ENCODE measurements at regions not wholly inside any gene's neighbourhood (a gene's known extent, or its start where the extent isn't known, plus 50 kb on each side); places are given as distances from the start of the nearest gene placed in this dataset.
"Not testable (repeated sequence)": the region's sequence is repeated elsewhere in the genome, so short reads cannot be mapped to it uniquely, and the experiment has no call there.

GRCh38 chr14:35214402-35214801, 77.8 kb upstream of the PSMA6 start:
- H3K27ac Mint-ChIP-seq; H3K4me3 Mint-ChIP-seq; H3K9me3 Mint-ChIP-seq; H3K27me3 Mint-ChIP-seq (ENCODE audit: low read depth): not testable (repeated sequence)
- peaks cover 30% of the 10 kb centered on the region for H3K4me1 Mint-ChIP-seq (ENCODE audit: low read depth)
- H3K36me3 Mint-ChIP-seq (ENCODE audit: low read depth), result peaks cover 23% of the 10 kb centered on the region

- Mint-ChIP-seq H3K4me3 (no peak overlapping the region), H3K4me1 (ENCODE audit: low read depth) (peaks cover 29% of the 10 kb centered on the region), H3K27me3 (ENCODE audit: low read depth) (no peaks in the 10 kb centered on the region), H3K27ac (peak overlapping the region; percentile 43), H3K9me3 (no peaks in the 10 kb centered on the region), H3K36me3 (ENCODE audit: low read depth) (peaks cover 26% of the 10 kb centered on the region)
These were observed 76.9 kb upstream of the PSMA6 start for GRCh38 chr14:35215110-35215813.

- Mint-ChIP-seq H3K36me3 (ENCODE audit: low read depth) (peaks cover 30% of the 10 kb centered on the region), H3K4me1 (ENCODE audit: low read depth) (peaks cover 37% of the 10 kb centered on the region)
- not testable (repeated sequence) for H3K4me3 Mint-ChIP-seq; H3K9me3 Mint-ChIP-seq; H3K27ac Mint-ChIP-seq; H3K27me3 Mint-ChIP-seq (ENCODE audit: low read depth)
These were observed 74.0 kb upstream of the PSMA6 start for GRCh38 chr14:35218176-35218575.

GRCh38 chr14:35218963-35219362, 73.2 kb upstream of the PSMA6 start:
- no peaks in the 10 kb centered on the region for H3K9me3 Mint-ChIP-seq

GRCh38 chr14:35220027-35220676, 72.0 kb upstream of the PSMA6 start:
- peaks cover 25% of the 10 kb centered on the region for H3K4me1 Mint-ChIP-seq (ENCODE audit: low read depth)
- H3K9me3 Mint-ChIP-seq, result no peaks in the 10 kb centered on the region
- H3K27ac Mint-ChIP-seq, result no peak overlapping the region
- H3K27me3 Mint-ChIP-seq (ENCODE audit: low read depth), result no peaks in the 10 kb centered on the region
- no peak overlapping the region for H3K4me3 Mint-ChIP-seq
- H3K36me3 Mint-ChIP-seq (ENCODE audit: low read depth), result peaks cover 22% of the 10 kb centered on the region

More at GRCh38 chr14:35218963-35219362, 73.2 kb upstream of the PSMA6 start:
- Mint-ChIP-seq H3K27me3 (ENCODE audit: low read depth) (no peaks in the 10 kb centered on the region), H3K36me3 (ENCODE audit: low read depth) (peaks cover 25% of the 10 kb centered on the region), H3K4me1 (ENCODE audit: low read depth) (peaks cover 33% of the 10 kb centered on the region), H3K4me3 (no peak overlapping the region), H3K27ac (no peak overlapping the region)

- Mint-ChIP-seq H3K36me3 (ENCODE audit: low read depth) (peaks cover 21% of the 10 kb centered on the region), H3K27ac (no peak overlapping the region), H3K27me3 (ENCODE audit: low read depth) (no peaks in the 10 kb centered on the region), H3K9me3 (no peaks in the 10 kb centered on the region), H3K4me1 (ENCODE audit: low read depth) (peaks cover 23% of the 10 kb centered on the region), H3K4me3 (no peak overlapping the region)
These were observed 71.3 kb upstream of the PSMA6 start for GRCh38 chr14:35220920-35221319.

- H3K36me3 Mint-ChIP-seq (ENCODE audit: low read depth), result peaks cover 23% of the 10 kb centered on the region
- H3K4me3 Mint-ChIP-seq, result no peak overlapping the region
- peaks cover 23% of the 10 kb centered on the region for H3K4me1 Mint-ChIP-seq (ENCODE audit: low read depth)
- no peaks in the 10 kb centered on the region for H3K27me3 Mint-ChIP-seq (ENCODE audit: low read depth)
- H3K27ac Mint-ChIP-seq, result no peak overlapping the region
- no peaks in the 10 kb centered on the region for H3K9me3 Mint-ChIP-seq
These were observed 70.7 kb upstream of the PSMA6 start for GRCh38 chr14:35221462-35221861.

GRCh38 chr14:35222324-35222723, 69.9 kb upstream of the PSMA6 start:
- peaks cover 23% of the 10 kb centered on the region for H3K4me1 Mint-ChIP-seq (ENCODE audit: low read depth)
- H3K36me3 Mint-ChIP-seq (ENCODE audit: low read depth), result peaks cover 23% of the 10 kb centered on the region
- no peaks in the 10 kb centered on the region for H3K9me3 Mint-ChIP-seq
- H3K4me3 Mint-ChIP-seq, result no peak overlapping the region
- no peaks in the 10 kb centered on the region for H3K27me3 Mint-ChIP-seq (ENCODE audit: low read depth)
- H3K27ac Mint-ChIP-seq, result no peak overlapping the region

GRCh38 chr14:35222872-35223466, 69.2 kb upstream of the PSMA6 start:
- H3K4me3 Mint-ChIP-seq, result no peak overlapping the region
- peaks cover 19% of the 10 kb centered on the region for H3K36me3 Mint-ChIP-seq (ENCODE audit: low read depth)
- H3K9me3 Mint-ChIP-seq, result no peaks in the 10 kb centered on the region
- H3K27me3 Mint-ChIP-seq (ENCODE audit: low read depth), result no peaks in the 10 kb centered on the region
- peaks cover 20% of the 10 kb centered on the region for H3K4me1 Mint-ChIP-seq (ENCODE audit: low read depth)
- peak overlapping the region; percentile 21 for H3K27ac Mint-ChIP-seq

- Mint-ChIP-seq H3K36me3 (ENCODE audit: low read depth) (peaks cover 17% of the 10 kb centered on the region), H3K27me3 (ENCODE audit: low read depth) (no peaks in the 10 kb centered on the region), H3K27ac (no peak overlapping the region), H3K4me1 (ENCODE audit: low read depth) (peaks cover 20% of the 10 kb centered on the region), H3K9me3 (no peaks in the 10 kb centered on the region), H3K4me3 (no peak overlapping the region)
These were observed 68.3 kb upstream of the PSMA6 start for GRCh38 chr14:35223927-35224326.

- peaks cover 17% of the 10 kb centered on the region for H3K36me3 Mint-ChIP-seq (ENCODE audit: low read depth)
- no peaks in the 10 kb centered on the region for H3K27me3 Mint-ChIP-seq (ENCODE audit: low read depth)
- no peak overlapping the region for H3K27ac Mint-ChIP-seq
- no peaks in the 10 kb centered on the region for H3K9me3 Mint-ChIP-seq
- H3K4me1 Mint-ChIP-seq (ENCODE audit: low read depth), result peaks cover 23% of the 10 kb centered on the region
- no peak overlapping the region for H3K4me3 Mint-ChIP-seq
These were observed 67.6 kb upstream of the PSMA6 start for GRCh38 chr14:35224615-35225014.

- H3K9me3 Mint-ChIP-seq, result no peaks in the 10 kb centered on the region
- peaks cover 25% of the 10 kb centered on the region for H3K4me1 Mint-ChIP-seq (ENCODE audit: low read depth)
- H3K27me3 Mint-ChIP-seq (ENCODE audit: low read depth), result no peaks in the 10 kb centered on the region
- no peak overlapping the region for H3K27ac Mint-ChIP-seq
- H3K4me3 Mint-ChIP-seq, result no peak overlapping the region
- H3K36me3 Mint-ChIP-seq (ENCODE audit: low read depth), result peaks cover 14% of the 10 kb centered on the region
These were observed 62.9 kb upstream of the PSMA6 start for GRCh38 chr14:35229084-35229791.

- Mint-ChIP-seq H3K4me3 (no peak overlapping the region), H3K27me3 (ENCODE audit: low read depth) (no peaks in the 10 kb centered on the region), H3K9me3 (no peaks in the 10 kb centered on the region), H3K27ac (no peak overlapping the region), H3K36me3 (ENCODE audit: low read depth) (peaks cover 14% of the 10 kb centered on the region), H3K4me1 (ENCODE audit: low read depth) (peaks cover 25% of the 10 kb centered on the region)
These were observed 62.4 kb upstream of the PSMA6 start for GRCh38 chr14:35229792-35230089.

- Mint-ChIP-seq H3K4me3 (peak overlapping the region; percentile 65), H3K9me3 (no peaks in the 10 kb centered on the region), H3K27ac (peak overlapping the region; percentile 71), H3K4me1 (ENCODE audit: low read depth) (peaks cover 25% of the 10 kb centered on the region), H3K27me3 (ENCODE audit: low read depth) (no peaks in the 10 kb centered on the region), H3K36me3 (ENCODE audit: low read depth) (peaks cover 14% of the 10 kb centered on the region)
These were observed 60.9 kb upstream of the PSMA6 start for GRCh38 chr14:35231207-35231760.

All from T-helper 1 cell treated with Interleukin-12 subunit alpha and Interleukin-12 subunit beta and Interleukin-4 antibody, amounts not matched to agents 30 μg/mL and 1 μg/mL, for 36 hours (primary cell).